Adrenal gland (tissue), 9 donors: ENCODE measurements at regions not wholly inside any gene's neighbourhood (a gene's known extent, or its start where the extent isn't known, plus 50 kb on each side); places are given as distances from the start of the nearest gene placed in this dataset.

Source experiments
- DNase-seq, 7 donors: peaks; one replicate each; pipeline ENCODE4 v3.0.0-alpha.2; 2019 to 2020
- H3K27ac ChIP-seq, 5 donors: fragments of 200-600 bp; sonication (generic) in 4 of 5; 1 replicate in 3 of 5; 2 replicates in 2 of 5; pipeline versions ENCODE4 v1.5.1 to v1.8.0; 2016 to 2020; ENCODE audit warnings: mild to moderate bottlenecking in 1 of 5
- H3K27me3 ChIP-seq: fragments of 200-600 bp; 2 replicates; pipeline ENCODE4 v1.8.0; 2021
- H3K36me3 ChIP-seq, 2 donors: fragments of 200-600 bp; replicated peaks in 1 of 2; 1 replicate in 1 of 2; 2 replicates in 1 of 2; pipeline versions ENCODE4 v1.5.1 to v1.8.0; 2018 to 2022
- H3K4me1 ChIP-seq, 2 donors: fragments of 200-600 bp; replicated peaks in 1 of 2; 1 replicate in 1 of 2; 2 replicates in 1 of 2; pipeline versions ENCODE4 v1.5.1 to v1.8.0; 2018 to 2021
- H3K4me3 ChIP-seq, 4 donors: fragments of 200-600 bp; sonication (generic) in 3 of 4; one replicate each; pipeline ENCODE4 v1.5.1; 2016 to 2018
- H3K9me3 ChIP-seq, 3 donors: fragments of 200-600 bp; sonication (generic) in 1 of 3; replicated peaks in 1 of 3; 1 replicate in 2 of 3; 2 replicates in 1 of 3; pipeline versions ENCODE4 v1.5.1 to v1.8.0; 2016 to 2021
- POLR2A ChIP-seq, 2 donors: fragments of 450-650 bp; IDR thresholded peaks; one replicate each; pipeline ENCODE4 v1.6.1; 2017; ENCODE audit warnings: antibody characterized with exemption in 2 of 2, mild to moderate bottlenecking in 2 of 2, moderate library complexity in 1 of 2
- WGBS, 4 donors: extraction: QIAGEN DNeasy Blood & Tissue Kit in 2 of 4; methylation state at CpG; one replicate each; pipeline versions ENCODE4 v1.1.5 to v1.1.7; 2013 to 2017; 5-methylcytosine and 5-hydroxymethylcytosine counted together
- intact Hi-C, 2 donors: fragments of 100-400 bp; cut with DNase I; formaldehyde crosslinking; loops; one replicate each; pipeline versions ENCODE4 v1.14.1 to v1.15.0; 2022 to 2023
- TF ChIP-seq, protein P1 (sequence below), 6 experiments: fragments of 450-650 bp in 4 of 6; fragments of 200-600 bp in 2 of 6; sonication (generic) in 1 of 6; IDR thresholded peaks; 1 replicate in 5 of 6; 2 replicates in 1 of 6; pipeline versions ENCODE4 v1.5.1 to v1.8.0; 2016 to 2021; ENCODE audit warnings: antibody characterized with exemption in 6 of 6, mild to moderate bottlenecking in 2 of 6, moderate library complexity in 1 of 6
- donor health status: healthy with polysubstance abuse.
- donor health status: Bipolar disorder and iron deficiency.
- donor health status: DM: yes; HTN: yes; CAD: no.
- donor health status: DM: no; HTN: no; CAD: no.
- donor health status: DM: no; HTN: no; CAD: no.

DNA sequence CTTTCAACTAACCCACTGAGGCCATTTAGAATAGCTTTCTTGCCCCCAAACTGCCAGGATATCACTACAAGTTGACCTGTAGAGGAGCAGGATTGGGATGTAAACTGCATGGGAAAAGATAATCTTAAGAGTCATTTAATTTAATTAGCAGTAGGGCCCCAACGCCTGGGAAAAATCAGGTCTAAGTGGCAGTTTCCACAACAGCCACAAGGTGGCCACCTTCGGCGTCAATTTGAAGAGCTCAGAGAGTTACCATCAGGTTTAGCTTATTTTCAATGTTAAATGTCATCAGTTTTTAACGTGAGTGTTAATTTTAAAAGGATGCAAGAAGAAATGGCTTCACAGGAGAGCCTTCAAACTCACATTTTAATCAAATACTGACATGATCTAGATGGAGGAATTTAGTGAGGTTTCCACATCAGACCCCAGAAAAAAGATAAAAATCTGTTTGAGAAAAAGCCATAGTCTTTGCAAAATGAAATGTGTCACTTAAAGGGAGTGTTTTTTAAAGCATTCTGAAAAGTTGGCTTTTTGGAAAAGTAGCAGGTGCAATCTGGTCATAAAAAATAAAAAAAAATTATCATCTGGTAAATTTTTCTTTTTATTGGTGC lies 77.3 kb upstream of the UPP2 start:
- intact Hi-C loops = no loop called here
- H3K27ac ChIP-seq = no peak overlapping the region
- WGBS, 4 donors = 0 to 2% (median 2%) methylated on average over 4 of the region's 4 CpGs
- H3K4me1 ChIP-seq = peaks cover 8 to 9% of the 10 kb centered on the region in 2 donors
- no peaks in the 10 kb centered on the region for H3K36me3 ChIP-seq
- peak in 6 of 7 donors; percentile 24 to 80 (median 47) for DNase-seq
- H3K27me3 ChIP-seq = no peaks in the 10 kb centered on the region
- H3K4me3 ChIP-seq = no peak overlapping the region
- H3K9me3 ChIP-seq = no peaks in the 10 kb centered on the region
- TF ChIP-seq POLR2A (IDR thresholded peaks at IDR 0.05) = no peak
- TF ChIP-seq, protein P1, sequence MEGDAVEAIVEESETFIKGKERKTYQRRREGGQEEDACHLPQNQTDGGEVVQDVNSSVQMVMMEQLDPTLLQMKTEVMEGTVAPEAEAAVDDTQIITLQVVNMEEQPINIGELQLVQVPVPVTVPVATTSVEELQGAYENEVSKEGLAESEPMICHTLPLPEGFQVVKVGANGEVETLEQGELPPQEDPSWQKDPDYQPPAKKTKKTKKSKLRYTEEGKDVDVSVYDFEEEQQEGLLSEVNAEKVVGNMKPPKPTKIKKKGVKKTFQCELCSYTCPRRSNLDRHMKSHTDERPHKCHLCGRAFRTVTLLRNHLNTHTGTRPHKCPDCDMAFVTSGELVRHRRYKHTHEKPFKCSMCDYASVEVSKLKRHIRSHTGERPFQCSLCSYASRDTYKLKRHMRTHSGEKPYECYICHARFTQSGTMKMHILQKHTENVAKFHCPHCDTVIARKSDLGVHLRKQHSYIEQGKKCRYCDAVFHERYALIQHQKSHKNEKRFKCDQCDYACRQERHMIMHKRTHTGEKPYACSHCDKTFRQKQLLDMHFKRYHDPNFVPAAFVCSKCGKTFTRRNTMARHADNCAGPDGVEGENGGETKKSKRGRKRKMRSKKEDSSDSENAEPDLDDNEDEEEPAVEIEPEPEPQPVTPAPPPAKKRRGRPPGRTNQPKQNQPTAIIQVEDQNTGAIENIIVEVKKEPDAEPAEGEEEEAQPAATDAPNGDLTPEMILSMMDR (IDR thresholded peaks at IDR 0.05) = peak; percentile 73 to 90 (median 84)

DNA sequence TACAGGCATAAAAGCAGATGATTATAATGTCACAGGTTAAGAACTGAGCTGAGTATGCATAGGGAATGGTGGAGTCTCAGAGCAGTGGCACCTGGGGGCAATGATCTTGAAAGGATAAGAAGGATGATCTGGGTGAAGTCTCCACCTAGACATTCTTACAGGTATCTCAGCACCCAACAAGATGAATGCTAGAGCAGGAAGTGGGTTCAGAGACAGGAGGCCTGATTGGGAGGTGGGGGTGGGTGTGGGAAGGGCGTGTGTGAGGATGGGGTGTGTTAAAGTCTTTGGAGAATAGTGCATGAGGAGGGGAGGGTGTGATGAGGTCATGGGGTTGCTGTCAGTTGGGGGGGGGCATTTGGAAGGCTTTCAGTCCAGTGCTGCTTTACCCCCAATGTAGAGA lies 78.8 kb upstream of the UPP2 start:
- Histone ChIP-seq H3K9me3 (no peaks in the 10 kb centered on the region), H3K27ac (no peak overlapping the region), H3K4me1 (peaks cover 8 to 9% of the 10 kb centered on the region in 2 donors), H3K36me3 (no peaks in the 10 kb centered on the region), H3K27me3 (no peaks in the 10 kb centered on the region), H3K4me3 (no peak overlapping the region)
- 73 to 93% (median 88%) methylated on average over 1 of the region's 1 CpG for WGBS, 4 donors
- intact Hi-C loops = no loop called here
- TF ChIP-seq POLR2A (IDR thresholded peaks at IDR 0.05) = no peak
- DNase-seq = no peak

DNA sequence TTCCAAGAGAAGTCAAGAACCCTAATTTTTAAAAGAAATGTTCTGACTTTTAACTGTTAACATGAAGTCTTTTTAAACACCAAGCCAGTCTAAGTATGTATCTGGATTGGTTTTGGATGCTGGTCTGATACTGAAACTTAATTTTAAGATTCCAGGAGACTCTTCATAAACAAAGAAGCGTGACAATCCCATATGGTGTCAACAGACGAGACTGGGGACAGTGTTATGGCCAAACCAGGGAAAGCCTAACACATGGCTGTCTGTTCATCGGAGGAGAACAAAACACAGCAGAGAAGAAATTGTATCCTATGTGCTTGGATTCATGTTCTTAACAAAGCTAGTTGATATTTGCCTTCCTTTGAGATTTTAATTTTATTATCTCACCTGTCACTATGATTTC lies 80.5 kb upstream of the UPP2 start:
- no peaks in the 10 kb centered on the region for H3K9me3 ChIP-seq
- H3K4me1 ChIP-seq = peaks cover 8 to 9% of the 10 kb centered on the region in 2 donors
- DNase-seq = no peak
- H3K36me3 ChIP-seq = no peaks in the 10 kb centered on the region
- H3K27ac ChIP-seq = no peak overlapping the region
- no peak for TF ChIP-seq POLR2A (IDR thresholded peaks at IDR 0.05)
- TF ChIP-seq, protein P1 (IDR thresholded peaks at IDR 0.05) = no peak
- intact Hi-C loops = no loop called here
- WGBS, 4 donors = 82 to 91% (median 86%) methylated on average over 3 of the region's 3 CpGs
- no peaks in the 10 kb centered on the region for H3K27me3 ChIP-seq
- no peak overlapping the region for H3K4me3 ChIP-seq

DNA sequence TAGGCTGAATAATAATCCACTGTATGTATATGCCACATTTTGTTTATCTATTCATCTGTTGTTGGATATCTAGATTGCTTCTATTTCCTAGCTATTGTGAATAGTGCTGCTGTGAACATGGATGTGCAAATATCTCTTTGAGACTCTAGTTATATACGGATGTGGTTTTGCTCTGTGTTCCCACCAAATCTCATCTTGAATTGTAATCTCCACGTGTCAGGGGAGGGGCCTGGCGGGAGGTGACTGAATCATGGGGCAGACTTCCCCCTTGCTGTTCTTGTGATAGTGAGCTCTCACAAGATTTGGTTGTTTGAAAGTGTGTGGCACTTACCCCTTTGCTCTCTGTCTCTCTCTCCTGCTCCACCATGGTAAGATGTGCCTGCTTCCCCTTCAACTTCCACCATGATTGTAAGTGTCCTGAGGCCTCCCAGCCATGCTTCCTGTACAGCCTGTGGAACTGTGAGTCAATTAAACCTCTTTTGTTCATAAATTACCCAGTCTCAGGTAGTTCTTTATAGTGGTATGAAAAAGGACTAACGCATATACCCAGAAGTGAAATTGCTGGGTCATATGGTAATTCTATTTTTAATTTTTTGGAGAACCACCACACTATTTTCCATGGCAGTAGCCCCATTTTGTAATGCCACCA lies 86.1 kb upstream of the UPP2 start:
- Histone ChIP-seq H3K27me3 (no peaks in the 10 kb centered on the region), H3K36me3 (no peaks in the 10 kb centered on the region), H3K4me1 (no peaks in the 10 kb centered on the region), H3K9me3 (no peaks in the 10 kb centered on the region), H3K4me3 (no peak overlapping the region), H3K27ac (no peak overlapping the region)
- 64 to 83% (median 74%) methylated on average over 4 of the region's 4 CpGs for WGBS, 4 donors
- TF ChIP-seq, protein P1 (IDR thresholded peaks at IDR 0.05) = no peak
- no peak for DNase-seq
- intact Hi-C loops = loop anchor here (10.0 kb wide), 2 partner anchors 531 to 691 kb away; partner anchors contain the start of gene ERMN (in 1 of the 2)
